ENCODE measurements at regions not wholly inside any gene's neighbourhood (a gene's known extent, or its start where the extent isn't known, plus 50 kb on each side); places are given as distances from the start of the nearest gene placed in this dataset.

GRCh38 chr3:166917437-166917836 is 462.7 kb downstream of the ZBBX start:
- Histone ChIP-seq H3K4ac (ENCODE audit: low read length) (no peak overlapping the region), H3K36me3 (replicated peaks in 1 of 2; ENCODE audit: control insufficient read depth in 2 of 2, insufficient read depth in 2 of 2, low read length in 2 of 2) (no peaks in the 10 kb centered on the region), H2BK15ac (ENCODE audit: low read length) (no peak overlapping the region), H3K27me3 (ENCODE audit: control insufficient read depth in 3 of 3, insufficient read depth in 3 of 3, low read depth in 1 of 3, low read length in 3 of 3) (no peaks in the 10 kb centered on the region), H4K91ac (ENCODE audit: low read depth, low read length, poor library complexity) (no peak overlapping the region), H3K4me1 (ENCODE audit: control insufficient read depth in 2 of 2, insufficient read depth in 1 of 2, low read depth in 1 of 2, low read length in 2 of 2) (no peaks in the 10 kb centered on the region), H3K27ac (replicated peaks; ENCODE audit: low read length) (no peak overlapping the region), H3K4me2 (ENCODE audit: insufficient read depth, low read length, poor library complexity, severe bottlenecking) (no peak overlapping the region), H3K79me1 (ENCODE audit: low read depth, low read length) (no peaks in the 10 kb centered on the region), H3K18ac (ENCODE audit: low read length) (no peak overlapping the region), H3K9me3 (replicated peaks in 1 of 2; ENCODE audit: control insufficient read depth in 2 of 2, insufficient read depth in 1 of 2, low read depth in 1 of 2, low read length in 2 of 2) (no peaks in the 10 kb centered on the region), H2AFZ (ENCODE audit: low read length) (no peak overlapping the region), H2BK5ac (ENCODE audit: low read length) (no peak overlapping the region), H2BK120ac (ENCODE audit: low read depth, low read length) (no peak overlapping the region), H2BK12ac (ENCODE audit: low read length) (no peak overlapping the region), H3K9ac (ENCODE audit: low read depth, low read length, poor library complexity) (no peak overlapping the region), H3K14ac (ENCODE audit: low read length) (no peak overlapping the region), H4K8ac (ENCODE audit: low read depth, low read length) (no peak overlapping the region), H3K23ac (ENCODE audit: low read depth, low read length, poor library complexity) (no peak overlapping the region), H2AK5ac (ENCODE audit: low read depth, low read length) (no peak overlapping the region), H3K4me3 (ENCODE audit: low read length in 2 of 2) (no peak overlapping the region)
- WGBS, 2 donors (ENCODE audit: extremely low coverage in 2 of 2, insufficient read length in 2 of 2, insufficient replicate concordance in 1 of 2) = no CpG with 5 or more reads among the region's 1 CpG
- no peak for DNase-seq (ENCODE audit: low spot score)

DNA sequence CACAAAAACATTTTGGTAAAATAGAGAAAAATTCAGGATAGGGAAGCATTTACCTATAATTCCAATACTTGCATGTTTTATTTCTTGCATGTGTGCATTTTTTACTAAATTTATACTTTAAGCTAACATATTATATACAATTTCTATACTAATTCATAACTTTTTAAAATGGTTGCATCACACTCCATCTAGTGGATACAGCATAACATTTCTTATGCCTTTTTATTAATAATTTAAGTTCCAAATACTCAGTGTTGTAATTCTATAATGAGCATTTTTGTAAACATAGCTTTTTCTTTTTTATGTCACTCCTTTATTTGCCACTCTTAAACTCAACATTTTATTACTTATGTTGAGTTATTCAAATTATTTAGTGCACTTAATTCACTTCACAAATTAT is 477.7 kb downstream of the ZBBX start:
- Histone ChIP-seq H3K4ac (ENCODE audit: low read length) (no peak overlapping the region), H2BK15ac (ENCODE audit: low read length) (no peak overlapping the region), H3K4me3 (ENCODE audit: low read length in 2 of 2) (no peak overlapping the region), H3K79me1 (ENCODE audit: low read depth, low read length) (no peaks in the 10 kb centered on the region), H3K9me3 (replicated peaks in 1 of 2; ENCODE audit: control insufficient read depth in 2 of 2, insufficient read depth in 1 of 2, low read depth in 1 of 2, low read length in 2 of 2) (no peaks in the 10 kb centered on the region), H3K4me1 (ENCODE audit: control insufficient read depth in 2 of 2, insufficient read depth in 1 of 2, low read depth in 1 of 2, low read length in 2 of 2) (no peaks in the 10 kb centered on the region), H3K23ac (ENCODE audit: low read depth, low read length, poor library complexity) (no peak overlapping the region), H4K91ac (ENCODE audit: low read depth, low read length, poor library complexity) (no peak overlapping the region), H2AFZ (ENCODE audit: low read length) (no peak overlapping the region), H2BK12ac (ENCODE audit: low read length) (no peak overlapping the region), H3K27ac (replicated peaks; ENCODE audit: low read length) (no peak overlapping the region), H3K27me3 (ENCODE audit: control insufficient read depth in 3 of 3, insufficient read depth in 3 of 3, low read depth in 1 of 3, low read length in 3 of 3) (no peaks in the 10 kb centered on the region), H3K4me2 (ENCODE audit: insufficient read depth, low read length, poor library complexity, severe bottlenecking) (no peak overlapping the region), H3K9ac (ENCODE audit: low read depth, low read length, poor library complexity) (no peak overlapping the region), H3K18ac (ENCODE audit: low read length) (no peak overlapping the region), H3K14ac (ENCODE audit: low read length) (no peak overlapping the region), H4K8ac (ENCODE audit: low read depth, low read length) (no peak overlapping the region), H2BK5ac (ENCODE audit: low read length) (no peak overlapping the region), H3K36me3 (replicated peaks in 1 of 2; ENCODE audit: control insufficient read depth in 2 of 2, insufficient read depth in 2 of 2, low read length in 2 of 2) (no peaks in the 10 kb centered on the region), H2BK120ac (ENCODE audit: low read depth, low read length) (no peak overlapping the region), H2AK5ac (ENCODE audit: low read depth, low read length) (no peak overlapping the region)
- DNase-seq (ENCODE audit: low spot score) = no peak

- Histone ChIP-seq H3K9ac (ENCODE audit: low read depth, low read length, poor library complexity) (no peak overlapping the region), H2BK5ac (ENCODE audit: low read length) (no peak overlapping the region), H3K36me3 (replicated peaks in 1 of 2; ENCODE audit: control insufficient read depth in 2 of 2, insufficient read depth in 2 of 2, low read length in 2 of 2) (no peaks in the 10 kb centered on the region), H3K14ac (ENCODE audit: low read length) (no peak overlapping the region), H3K27ac (replicated peaks; ENCODE audit: low read length) (no peak overlapping the region), H2AK5ac (ENCODE audit: low read depth, low read length) (no peak overlapping the region), H3K4me3 (ENCODE audit: low read length in 2 of 2) (no peak overlapping the region), H3K23ac (ENCODE audit: low read depth, low read length, poor library complexity) (no peak overlapping the region), H3K4me1 (ENCODE audit: control insufficient read depth in 2 of 2, insufficient read depth in 1 of 2, low read depth in 1 of 2, low read length in 2 of 2) (no peaks in the 10 kb centered on the region), H4K8ac (ENCODE audit: low read depth, low read length) (no peak overlapping the region), H2AFZ (ENCODE audit: low read length) (no peak overlapping the region), H2BK15ac (ENCODE audit: low read length) (no peak overlapping the region), H3K79me1 (ENCODE audit: low read depth, low read length) (no peaks in the 10 kb centered on the region), H2BK120ac (ENCODE audit: low read depth, low read length) (no peak overlapping the region), H3K18ac (ENCODE audit: low read length) (no peak overlapping the region), H3K4ac (ENCODE audit: low read length) (no peak overlapping the region), H3K4me2 (ENCODE audit: insufficient read depth, low read length, poor library complexity, severe bottlenecking) (no peak overlapping the region), H4K91ac (ENCODE audit: low read depth, low read length, poor library complexity) (no peak overlapping the region), H3K27me3 (ENCODE audit: control insufficient read depth in 3 of 3, insufficient read depth in 3 of 3, low read depth in 1 of 3, low read length in 3 of 3) (no peaks in the 10 kb centered on the region), H2BK12ac (ENCODE audit: low read length) (no peak overlapping the region), H3K9me3 (replicated peaks in 1 of 2; ENCODE audit: control insufficient read depth in 2 of 2, insufficient read depth in 1 of 2, low read depth in 1 of 2, low read length in 2 of 2) (no peaks in the 10 kb centered on the region)
- DNase-seq (ENCODE audit: low spot score) = no peak
- no CpG with 5 or more reads among the region's 3 CpGs for WGBS, 2 donors (ENCODE audit: extremely low coverage in 2 of 2, insufficient read length in 2 of 2, insufficient replicate concordance in 1 of 2)
These were observed 479.1 kb downstream of the ZBBX start for GRCh38 chr3:166900866-166901577.

DNA sequence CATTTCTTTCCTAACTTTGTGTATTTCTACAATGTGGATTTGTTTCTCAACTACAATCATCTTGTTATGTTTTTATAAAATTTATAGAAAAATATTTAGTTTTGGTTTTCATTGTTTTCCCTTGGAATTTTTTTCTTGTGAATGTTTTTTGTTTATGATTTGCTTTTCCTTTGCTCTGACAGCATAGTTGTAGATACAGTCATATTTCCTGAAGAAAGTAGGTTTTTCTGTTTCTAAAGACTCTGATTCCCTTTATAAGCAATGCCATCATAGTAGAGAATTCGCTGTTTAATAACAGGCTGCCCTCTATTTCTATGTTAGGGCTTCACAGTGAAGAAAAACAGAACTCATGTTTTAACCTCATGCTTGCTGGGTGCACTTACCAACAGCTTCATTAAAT is 482.3 kb downstream of the ZBBX start:
- Histone ChIP-seq H2BK15ac (ENCODE audit: low read length) (no peak overlapping the region), H4K8ac (ENCODE audit: low read depth, low read length) (no peak overlapping the region), H2BK120ac (ENCODE audit: low read depth, low read length) (no peak overlapping the region), H2AFZ (ENCODE audit: low read length) (no peak overlapping the region), H3K4me1 (ENCODE audit: control insufficient read depth in 2 of 2, insufficient read depth in 1 of 2, low read depth in 1 of 2, low read length in 2 of 2) (no peaks in the 10 kb centered on the region), H3K27ac (replicated peaks; ENCODE audit: low read length) (no peak overlapping the region), H3K27me3 (ENCODE audit: control insufficient read depth in 3 of 3, insufficient read depth in 3 of 3, low read depth in 1 of 3, low read length in 3 of 3) (no peaks in the 10 kb centered on the region), H3K18ac (ENCODE audit: low read length) (no peak overlapping the region), H3K4ac (ENCODE audit: low read length) (no peak overlapping the region), H3K4me3 (ENCODE audit: low read length in 2 of 2) (no peak overlapping the region), H2BK5ac (ENCODE audit: low read length) (no peak overlapping the region), H2AK5ac (ENCODE audit: low read depth, low read length) (no peak overlapping the region), H3K9me3 (replicated peaks in 1 of 2; ENCODE audit: control insufficient read depth in 2 of 2, insufficient read depth in 1 of 2, low read depth in 1 of 2, low read length in 2 of 2) (no peaks in the 10 kb centered on the region), H3K79me1 (ENCODE audit: low read depth, low read length) (no peaks in the 10 kb centered on the region), H3K14ac (ENCODE audit: low read length) (no peak overlapping the region), H3K23ac (ENCODE audit: low read depth, low read length, poor library complexity) (no peak overlapping the region), H2BK12ac (ENCODE audit: low read length) (no peak overlapping the region), H3K36me3 (replicated peaks in 1 of 2; ENCODE audit: control insufficient read depth in 2 of 2, insufficient read depth in 2 of 2, low read length in 2 of 2) (no peaks in the 10 kb centered on the region), H4K91ac (ENCODE audit: low read depth, low read length, poor library complexity) (no peak overlapping the region), H3K4me2 (ENCODE audit: insufficient read depth, low read length, poor library complexity, severe bottlenecking) (no peak overlapping the region), H3K9ac (ENCODE audit: low read depth, low read length, poor library complexity) (no peak overlapping the region)
- no peak for DNase-seq (ENCODE audit: low spot score)
- WGBS, 2 donors (ENCODE audit: extremely low coverage in 2 of 2, insufficient read length in 2 of 2, insufficient replicate concordance in 1 of 2) = no CpG with 5 or more reads among the region's 1 CpG
